ENCODE measurements at regions not wholly inside any gene's neighbourhood (a gene's known extent, or its start where the extent isn't known, plus 50 kb on each side); places are given as distances from the start of the nearest gene placed in this dataset.

- TF ChIP-seq CTCF (conservative IDR thresholded peaks at IDR 0.05) (no peak), ZFX (IDR thresholded peaks at IDR 0.05) (no peak)
Observed at GRCh38 chr16:86091976-86092375, 193.0 kb downstream of the IRF8 start.

All from C4-2B (cell line).